Keratinocyte (primary cell): ENCODE measurements at regions not wholly inside any gene's neighbourhood (a gene's known extent, or its start where the extent isn't known, plus 50 kb on each side); places are given as distances from the start of the nearest gene placed in this dataset.

Experiments used
- DNase-seq: peaks from one replicate; pipeline ENCODE4 v3.0.0-alpha.2; 2011; ENCODE audit warnings: low read depth, missing footprints, low spot score
- FAIRE-seq: peaks from 2 replicates; lab custom pipeline; 2011; peaks lifted over from hg19 to GRCh38; lab: Jason Lieb, UNC
- H2AFZ ChIP-seq: 2 replicates; pipeline ENCODE4 v1.6.0; 2012; ENCODE audit warnings: low read length, control low read depth, inconsistent platforms; ENCODE audit not compliant: control insufficient read depth
- H3K27ac ChIP-seq: 2 replicates; pipeline ENCODE4 v1.5.1; 2011; ENCODE audit warnings: low read length; ENCODE audit not compliant: control insufficient read depth, insufficient read depth
- H3K27me3 ChIP-seq: 3 replicates; pipeline ENCODE4 v1.6.0; 2011; ENCODE audit warnings: low read length; ENCODE audit not compliant: control insufficient read depth, insufficient read depth; ENCODE audit errors: extremely low read depth
- H3K36me3 ChIP-seq, 2 experiments: 2 replicates in 1 of 2; 3 replicates in 1 of 2; pipeline ENCODE4 v1.5.1; 2011; ENCODE audit warnings: low read length in 2 of 2, mild to moderate bottlenecking in 1 of 2; ENCODE audit not compliant: control insufficient read depth in 2 of 2, insufficient read depth in 2 of 2; ENCODE audit errors: extremely low read depth in 1 of 2
- H3K4me1 ChIP-seq: 3 replicates; pipeline ENCODE4 v1.5.1; 2011; ENCODE audit warnings: low read length; ENCODE audit not compliant: control insufficient read depth, insufficient read depth; ENCODE audit errors: extremely low read depth
- H3K4me2 ChIP-seq: 3 replicates; pipeline ENCODE4 v1.6.0; 2011; ENCODE audit warnings: low read depth, low read length; ENCODE audit not compliant: control insufficient read depth, insufficient read depth; ENCODE audit errors: extremely low read depth
- H3K4me3 ChIP-seq, 3 experiments: fragments of 200-600 bp in 1 of 3; sonication (generic) in 1 of 3; 2 replicates in 2 of 3; 3 replicates in 1 of 3; pipeline ENCODE4 v1.5.1; 2011 to 2016; ENCODE audit warnings: low read length in 3 of 3, mild to moderate bottlenecking in 3 of 3, control low read depth in 2 of 3, inconsistent platforms in 1 of 3, low read depth in 1 of 3, mixed read lengths in 1 of 3, mixed run types in 1 of 3, moderate library complexity in 1 of 3; ENCODE audit not compliant: control insufficient read depth in 2 of 3, insufficient read depth in 2 of 3; ENCODE audit errors: extremely low read depth in 1 of 3
- H3K79me2 ChIP-seq: 2 replicates; pipeline ENCODE4 v1.6.0; 2012; ENCODE audit warnings: low read length; ENCODE audit not compliant: control insufficient read depth, insufficient read depth
- H3K9ac ChIP-seq: 3 replicates; pipeline ENCODE4 v1.6.0; 2011; ENCODE audit warnings: low read length; ENCODE audit not compliant: control insufficient read depth, insufficient read depth; ENCODE audit errors: extremely low read depth
- H3K9me1 ChIP-seq: 3 replicates; pipeline ENCODE4 v1.6.0; 2011; ENCODE audit warnings: low read length; ENCODE audit not compliant: control insufficient read depth, insufficient read depth; ENCODE audit errors: extremely low read depth
- H3K9me3 ChIP-seq: 2 replicates; pipeline ENCODE4 v1.5.1; 2012; ENCODE audit warnings: low read depth, low read length; ENCODE audit not compliant: control insufficient read depth
- H4K20me1 ChIP-seq: 3 replicates; pipeline ENCODE4 v1.6.0; 2011; ENCODE audit warnings: low read length; ENCODE audit not compliant: control insufficient read depth, insufficient read depth; ENCODE audit errors: extremely low read depth
- CTCF ChIP-seq, 3 experiments: IDR thresholded peaks in 1 of 3; conservative IDR thresholded peaks in 1 of 3; optimal IDR thresholded peaks in 1 of 3; 2 replicates in 2 of 3; 3 replicates in 1 of 3; pipeline versions ENCODE3 to v1.5.1; 2011; ENCODE audit warnings: low read length in 3 of 3, mild to moderate bottlenecking in 3 of 3, moderate library complexity in 2 of 3, control low read depth in 1 of 3, inconsistent platforms in 1 of 3; ENCODE audit not compliant: insufficient read depth in 2 of 3; ENCODE audit errors: extremely low read depth in 1 of 3
- EZH2 ChIP-seq: IDR thresholded peaks from one replicate; pipeline ENCODE4 v1.6.1; 2012; ENCODE audit warnings: inconsistent platforms, mild to moderate bottlenecking, low read length, moderate library complexity
- dilution Hi-C: fragments of 300-500 bp; cut with MboI; formaldehyde crosslinking; loops from one replicate; pipeline ENCODE4 v1.7.0; 2020; ENCODE audit warnings: low sequenced_read_pairs; ENCODE audit not compliant: extremely low pct_ligation_motif_present

- no peak overlapping the region for H3K4me3 ChIP-seq
- no peaks in the 10 kb centered on the region for H3K9me1 ChIP-seq
- H4K20me1 ChIP-seq, result no peaks in the 10 kb centered on the region
- DNase-seq (no peak), FAIRE-seq (no peak)
- peak overlapping the region; percentile 95 for H3K27ac ChIP-seq
- peak overlapping the region; percentile 79 for H3K4me2 ChIP-seq
- H3K9me3 ChIP-seq, result no peaks in the 10 kb centered on the region
- H3K9ac ChIP-seq, result peak overlapping the region; percentile 25
- no peaks in the 10 kb centered on the region for H3K36me3 ChIP-seq
- peaks cover 37% of the 10 kb centered on the region for H3K4me1 ChIP-seq
- H3K79me2 ChIP-seq, result no peaks in the 10 kb centered on the region
- H3K27me3 ChIP-seq, result no peaks in the 10 kb centered on the region
- dilution Hi-C loops, result no loop called here
- H2AFZ ChIP-seq, result no peak overlapping the region
- no peak for TF ChIP-seq EZH2
Observed at GRCh38 chr12:92077530-92077929, 68.1 kb downstream of the BTG1 start.

- H3K36me3 ChIP-seq, result no peaks in the 10 kb centered on the region
- H3K27me3 ChIP-seq, result no peaks in the 10 kb centered on the region
- no peaks in the 10 kb centered on the region for H4K20me1 ChIP-seq
- H3K4me2 ChIP-seq, result no peak overlapping the region
- H3K9me1 ChIP-seq, result no peaks in the 10 kb centered on the region
- H3K4me1 ChIP-seq, result peaks cover 36% of the 10 kb centered on the region
- dilution Hi-C loops, result no loop called here
- H3K27ac ChIP-seq, result no peak overlapping the region
- H2AFZ ChIP-seq, result no peak overlapping the region
- no peak overlapping the region for H3K4me3 ChIP-seq
- no peaks in the 10 kb centered on the region for H3K9me3 ChIP-seq
- DNase-seq, result no peak
- TF ChIP-seq CTCF (optimal IDR thresholded peaks at IDR 0.05 in 1 of 3, IDR thresholded peaks at IDR 0.05 in 1 of 3, conservative IDR thresholded peaks at IDR 0.05 in 1 of 3; ENCODE audit: extremely low read depth in 1 of 3, insufficient read depth in 2 of 3, low read length in 3 of 3), result no peak
- H3K79me2 ChIP-seq, result no peaks in the 10 kb centered on the region
- FAIRE-seq, result no peak
- H3K9ac ChIP-seq, result no peak overlapping the region
Observed at GRCh38 chr12:92076101-92076500, 69.5 kb downstream of the BTG1 start.

- Histone ChIP-seq H3K27ac (no peak overlapping the region), H2AFZ (no peak overlapping the region), H4K20me1 (no peaks in the 10 kb centered on the region), H3K27me3 (no peaks in the 10 kb centered on the region), H3K9ac (no peak overlapping the region), H3K9me1 (no peaks in the 10 kb centered on the region), H3K4me3 (no peak overlapping the region), H3K36me3 (no peaks in the 10 kb centered on the region), H3K9me3 (no peaks in the 10 kb centered on the region), H3K79me2 (no peaks in the 10 kb centered on the region), H3K4me1 (peaks cover 30% of the 10 kb centered on the region), H3K4me2 (peak overlapping the region; percentile 30)
- no peak for DNase-seq
- FAIRE-seq, result peak; percentile 55
- TF ChIP-seq EZH2, result no peak
- no peak for TF ChIP-seq CTCF (optimal IDR thresholded peaks at IDR 0.05 in 1 of 3, IDR thresholded peaks at IDR 0.05 in 1 of 3, conservative IDR thresholded peaks at IDR 0.05 in 1 of 3; ENCODE audit: extremely low read depth in 1 of 3, insufficient read depth in 2 of 3, low read length in 3 of 3)
- dilution Hi-C loops, result no loop called here
Observed at GRCh38 chr12:92075425-92075914, 70.2 kb downstream of the BTG1 start.
